GM10248 (cell line): ENCODE measurements at regions not wholly inside any gene's neighbourhood (a gene's known extent, or its start where the extent isn't known, plus 50 kb on each side); places are given as distances from the start of the nearest gene placed in this dataset.
"Not testable (repeated sequence)": the region's sequence is repeated elsewhere in the genome, so short reads cannot be mapped to it uniquely, and the experiment has no call there.

Source experiments
- CTCF ChIA-PET: fragments of 300-600 bp; sonication (Branson Sonifier 250); formaldehyde crosslinking; extraction: SDS; loops from one replicate; lab custom pipeline; 2021; ENCODE audit warnings: antibody characterized with exemption; lab: Yijun Ruan, JAX
- POLR2A ChIA-PET: fragments of 350-650 bp; sonication (Branson Sonifier 250); formaldehyde crosslinking; extraction: SDS; loops from one replicate; lab custom pipeline; 2020; ENCODE audit warnings: antibody characterized with exemption; lab: Yijun Ruan, JAX
- DNase-seq: peaks from one replicate; pipeline ENCODE4 v3.0.0; 2012; ENCODE audit errors: extremely low spot score
- CTCF ChIP-seq: IDR thresholded peaks from 2 replicates; pipeline ENCODE4 v1.5.1; 2012; ENCODE audit warnings: mild to moderate bottlenecking, low read depth; ENCODE audit errors: extremely low read depth, missing control alignments, control extremely low read depth

DNA sequence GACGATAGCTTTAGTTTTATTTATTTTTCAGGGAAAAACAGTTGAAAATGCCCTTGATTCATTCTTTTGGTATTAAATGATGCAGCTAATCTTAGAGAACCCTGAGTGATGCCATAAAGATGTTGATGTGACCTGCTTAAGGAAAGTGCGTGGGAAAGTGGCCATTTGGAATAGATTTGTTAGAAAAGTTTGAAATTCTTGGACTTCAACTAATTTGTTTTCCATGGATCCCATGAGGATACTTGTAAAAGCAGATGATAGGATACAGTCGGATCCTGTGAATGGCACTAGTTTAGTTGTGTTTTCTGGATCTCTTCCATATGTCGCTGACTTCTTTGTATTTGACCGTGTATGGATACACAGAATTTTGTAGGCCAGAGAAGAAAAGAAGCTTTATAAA is 69.0 kb downstream of the SEPTIN7 start:
- ChIA-PET POLR2A (no interaction called here), CTCF (interaction anchor here (1.0 to 1.6 kb wide), 5 partner anchors 9 to 153 kb away, joined by 3 to 4 read pairs (median 3); no protein-coding TSS in a partner anchor)
- TF ChIP-seq CTCF: no peak
- DNase-seq: no peak

- POLR2A ChIA-PET: no interaction called here
- CTCF ChIA-PET: interaction anchor here (1.0 kb wide), 1 partner anchor 19 kb away, joined by 3 read pairs; no protein-coding TSS in a partner anchor
- no peak for DNase-seq
- no peak for TF ChIP-seq CTCF
Measured at GRCh38 chr7:35871856-35872255, 71.0 kb downstream of the SEPTIN7 start.

GRCh38 chr7:35874886-35875285 is 74.0 kb downstream of the SEPTIN7 start:
- ChIA-PET POLR2A (no interaction called here), CTCF (interaction anchor here (1.9 kb wide), 1 partner anchor 11 kb away, joined by 5 read pairs; no protein-coding TSS in a partner anchor)
- DNase-seq: no peak
- TF ChIP-seq CTCF: no peak

DNA sequence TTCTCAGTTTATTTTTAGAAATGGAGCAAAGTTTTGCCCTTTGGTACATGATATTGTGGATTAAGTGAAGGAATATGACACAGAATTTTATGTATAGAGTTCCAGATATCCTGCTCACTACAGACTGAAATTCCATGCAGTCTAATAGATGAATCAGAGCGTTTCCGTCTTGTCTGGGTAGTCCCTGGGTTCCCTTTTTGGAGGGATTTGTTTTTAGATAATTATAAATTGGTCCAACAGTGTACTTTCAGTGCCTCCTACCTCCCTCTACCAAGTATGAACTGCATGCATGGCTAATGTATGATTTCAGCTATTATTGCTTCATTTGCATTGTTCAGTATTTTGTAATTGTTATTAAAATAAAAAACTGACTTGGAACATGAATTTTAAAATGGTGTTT is 74.4 kb downstream of the SEPTIN7 start:
- no peak for TF ChIP-seq CTCF
- POLR2A ChIA-PET: no interaction called here
- CTCF ChIA-PET: no interaction called here
- DNase-seq: no peak

DNA sequence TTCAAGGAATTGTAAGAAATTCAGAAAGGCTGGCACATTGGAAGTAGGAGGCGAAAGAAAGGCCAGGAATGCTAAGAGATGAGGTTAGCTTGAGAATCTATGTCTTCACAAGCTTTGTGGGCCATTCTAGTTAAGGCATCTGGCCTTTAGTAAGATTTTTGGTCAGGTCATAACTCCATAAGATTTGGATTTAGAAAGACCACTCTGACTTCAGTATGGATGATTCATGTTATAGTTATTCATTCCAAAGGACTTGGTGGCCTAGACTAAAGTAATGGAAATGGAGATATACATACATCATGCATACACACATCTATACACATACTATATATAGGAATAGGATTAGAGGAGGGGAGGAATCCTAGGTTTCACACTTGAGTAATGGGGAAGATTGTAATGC is 77.5 kb downstream of the SEPTIN7 start:
- ChIA-PET CTCF (interaction anchor here (1.4 kb wide), 2 partner anchors 8 to 12 kb away, joined by 4 to 5 read pairs; no protein-coding TSS in a partner anchor), POLR2A (no interaction called here)
- TF ChIP-seq CTCF: no peak
- no peak for DNase-seq

- POLR2A ChIA-PET, CTCF ChIA-PET, DNase-seq: not testable (repeated sequence)
Measured at GRCh38 chr7:35887430-35887829, 86.6 kb downstream of the SEPTIN7 start.

DNA sequence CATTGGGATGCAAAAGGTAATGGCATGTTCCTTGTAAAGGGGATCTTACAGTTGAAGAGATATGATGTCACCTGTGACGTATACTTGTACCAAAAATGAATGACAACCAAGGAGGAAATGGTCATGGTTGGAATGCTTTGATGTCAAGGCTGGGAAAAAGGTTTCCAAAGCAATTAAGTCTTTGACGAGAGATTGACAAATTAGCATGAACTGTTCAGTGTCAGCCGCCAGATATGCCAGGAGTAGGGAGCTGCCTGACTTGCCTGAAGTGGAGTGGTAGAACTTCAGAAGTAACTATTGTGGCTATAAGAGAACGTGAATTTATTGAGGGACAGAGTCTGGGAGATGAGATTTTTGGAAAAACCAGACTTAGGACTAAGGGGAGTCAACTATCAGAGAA is 88.1 kb downstream of the SEPTIN7 start:
- ChIA-PET POLR2A (no interaction called here), CTCF (interaction anchor here (1.2 kb wide), 1 partner anchor 200 kb away, joined by 3 read pairs; no protein-coding TSS in a partner anchor)
- TF ChIP-seq CTCF: no peak
- no peak for DNase-seq
